NT2/D1 (cell line): ENCODE measurements at regions not wholly inside any gene's neighbourhood (a gene's known extent, or its start where the extent isn't known, plus 50 kb on each side); places are given as distances from the start of the nearest gene placed in this dataset.

Source experiments
- DNase-seq: peaks from one replicate; pipeline ENCODE4 v3.0.0-alpha.2; 2011; ENCODE audit warnings: low read depth, low spot score
- H3K27me3 ChIP-seq: 2 replicates; pipeline ENCODE4 v1.6.0; 2011; ENCODE audit warnings: mild to moderate bottlenecking; ENCODE audit not compliant: insufficient read length, insufficient read depth
- H3K36me3 ChIP-seq: 2 replicates; pipeline ENCODE4 v1.6.1; 2011; ENCODE audit warnings: mild to moderate bottlenecking, low read length, mixed read lengths; ENCODE audit not compliant: insufficient read depth, insufficient read length
- H3K4me1 ChIP-seq: 2 replicates; pipeline ENCODE4 v1.5.1; 2011; ENCODE audit not compliant: insufficient read depth, insufficient read length
- H3K4me3 ChIP-seq: 2 replicates; pipeline ENCODE4 v1.5.1; 2011; ENCODE audit warnings: low read depth; ENCODE audit not compliant: insufficient read length
- H3K9ac ChIP-seq: 2 replicates; pipeline ENCODE4 v1.6.0; 2011; ENCODE audit warnings: low read depth; ENCODE audit not compliant: insufficient read length
- H3K9me3 ChIP-seq: 2 replicates; pipeline ENCODE4 v1.5.1; 2011; ENCODE audit warnings: mild to moderate bottlenecking, low read length; ENCODE audit not compliant: insufficient read depth
- SUZ12 ChIP-seq: IDR thresholded peaks from 2 replicates; pipeline ENCODE4 v1.6.1; 2011; ENCODE audit not compliant: insufficient read length, insufficient read depth; ENCODE audit errors: extremely low read depth
- YY1 ChIP-seq: IDR thresholded peaks from 2 replicates; pipeline ENCODE4 v1.6.1; 2011; ENCODE audit not compliant: insufficient read length, insufficient read depth
- ZNF274 ChIP-seq: IDR thresholded peaks from 2 replicates; pipeline ENCODE4 v1.6.1; 2011; ENCODE audit warnings: mild to moderate bottlenecking, low read depth, low read length

DNA sequence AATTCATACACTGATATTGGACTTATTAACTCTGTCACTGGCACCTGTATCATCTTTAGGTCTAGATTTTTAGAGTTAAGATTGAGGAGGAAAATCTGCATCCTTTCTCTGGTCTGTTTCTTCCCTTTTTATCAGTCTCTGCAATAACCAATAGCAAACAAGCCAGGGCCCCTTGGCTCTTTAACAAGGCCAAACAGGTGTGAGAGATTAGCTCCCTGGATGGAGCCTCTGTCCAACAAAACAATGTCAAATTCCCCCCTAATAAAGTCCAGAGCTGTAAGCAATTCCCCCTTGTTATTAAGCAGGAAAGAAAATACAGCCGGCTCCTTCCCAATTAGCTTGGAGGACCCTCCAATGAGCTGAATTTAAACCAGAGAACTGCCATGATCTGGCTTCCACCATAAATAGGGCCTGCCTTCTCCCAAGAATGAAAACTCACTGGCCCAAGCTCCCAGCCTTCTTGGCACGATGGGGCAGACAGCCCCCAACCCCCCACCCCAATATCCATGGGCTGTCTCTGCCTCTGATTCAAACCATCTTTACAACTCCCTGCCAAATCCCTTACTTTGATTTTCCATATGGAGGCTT is 56.1 kb upstream of the SOX9 start:
- Histone ChIP-seq H3K27me3 (no peaks in the 10 kb centered on the region), H3K9me3 (no peaks in the 10 kb centered on the region), H3K4me3 (no peak overlapping the region), H3K9ac (no peak overlapping the region), H3K36me3 (no peaks in the 10 kb centered on the region), H3K4me1 (no peaks in the 10 kb centered on the region)
- TF ChIP-seq YY1 (no peak), ZNF274 (no peak), SUZ12 (no peak)
- no peak for DNase-seq

DNA sequence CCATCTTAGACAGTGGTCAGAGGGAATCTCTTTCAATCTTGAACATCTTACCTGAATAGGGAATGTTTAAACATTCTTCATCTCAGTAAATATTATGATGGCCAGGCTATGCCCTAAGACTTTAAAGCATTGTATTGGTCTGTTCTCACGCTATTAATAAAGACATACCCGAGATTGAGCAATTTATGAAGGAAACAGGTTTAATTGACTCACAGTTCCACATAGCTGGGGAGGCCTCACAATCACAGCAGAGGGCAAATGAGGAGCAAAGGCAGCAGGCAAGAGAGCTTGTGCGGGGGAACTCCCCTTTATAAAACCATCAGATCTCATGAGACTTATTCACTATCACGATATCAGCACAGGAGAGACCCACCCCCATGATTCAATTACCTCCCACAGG is 55.3 kb upstream of the SOX9 start:
- H3K4me3 ChIP-seq = no peak overlapping the region
- no peaks in the 10 kb centered on the region for H3K36me3 ChIP-seq
- no peaks in the 10 kb centered on the region for H3K4me1 ChIP-seq
- H3K27me3 ChIP-seq = no peaks in the 10 kb centered on the region
- DNase-seq = no peak
- H3K9me3 ChIP-seq = no peaks in the 10 kb centered on the region
- no peak overlapping the region for H3K9ac ChIP-seq
- TF ChIP-seq YY1 (no peak), ZNF274 (no peak), SUZ12 (no peak)

DNA sequence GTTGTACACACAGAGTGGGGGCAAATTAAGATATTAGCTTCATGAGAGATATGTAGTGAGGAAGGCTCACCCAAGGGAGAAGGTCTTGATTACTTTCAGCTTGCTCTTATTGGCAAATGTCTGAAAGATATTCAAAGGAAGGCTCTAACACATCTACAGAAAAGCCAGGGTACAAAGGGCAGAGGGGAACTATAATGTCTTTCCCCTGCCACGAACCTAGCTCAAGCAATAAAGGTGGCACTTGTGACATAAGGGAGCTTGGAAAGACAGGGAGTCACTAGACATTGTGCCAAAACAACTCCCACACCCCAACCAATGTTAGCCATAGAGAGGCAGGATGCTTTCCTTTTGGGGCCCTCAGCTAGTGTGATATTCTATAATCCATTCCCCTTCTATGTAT is 52.2 kb upstream of the SOX9 start:
- no peak for DNase-seq
- H3K36me3 ChIP-seq = no peaks in the 10 kb centered on the region
- H3K4me3 ChIP-seq = no peak overlapping the region
- no peaks in the 10 kb centered on the region for H3K4me1 ChIP-seq
- H3K9me3 ChIP-seq = no peaks in the 10 kb centered on the region
- no peaks in the 10 kb centered on the region for H3K27me3 ChIP-seq
- TF ChIP-seq ZNF274 (no peak), SUZ12 (no peak), YY1 (no peak)
- H3K9ac ChIP-seq = no peak overlapping the region

DNA sequence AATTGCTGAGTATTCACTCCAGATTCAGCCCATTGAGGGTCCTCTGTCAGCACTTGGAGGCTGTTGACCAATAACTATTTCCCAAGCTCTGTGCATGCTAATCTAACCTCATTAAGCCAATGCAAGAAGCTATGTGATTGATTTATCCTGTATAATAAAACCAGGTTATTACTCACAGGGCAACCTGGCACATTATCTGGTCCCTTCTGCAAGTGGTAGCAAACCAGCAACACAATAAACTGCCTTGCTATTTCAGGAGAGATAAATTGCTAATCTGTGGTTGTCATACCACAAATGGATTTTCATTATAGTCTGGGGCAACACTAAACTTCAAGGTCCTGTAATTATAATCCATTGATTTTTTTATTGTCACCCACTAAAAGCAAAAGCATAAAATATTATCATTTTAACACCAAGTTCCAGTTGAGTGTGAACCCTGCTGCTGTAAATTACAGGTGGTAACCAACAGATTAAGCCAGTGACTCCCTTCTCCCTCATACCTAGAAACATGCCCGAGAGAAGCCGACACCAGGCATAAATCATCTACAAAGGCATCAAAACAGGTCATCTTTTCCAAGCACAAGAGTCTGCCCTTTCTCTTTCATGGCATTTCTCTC is 51.1 kb upstream of the SOX9 start:
- no peak for TF ChIP-seq YY1
- no peak for TF ChIP-seq ZNF274
- no peak for DNase-seq
- H3K9ac ChIP-seq = no peak overlapping the region

More for the DNA sequence above, 51.1 kb upstream of the SOX9 start:
- no peaks in the 10 kb centered on the region for H3K4me1 ChIP-seq
- no peaks in the 10 kb centered on the region for H3K9me3 ChIP-seq
- H3K4me3 ChIP-seq = no peak overlapping the region
- H3K36me3 ChIP-seq = no peaks in the 10 kb centered on the region
- no peaks in the 10 kb centered on the region for H3K27me3 ChIP-seq
